HG02981 (cell line): ENCODE measurements at regions not wholly inside any gene's neighbourhood (a gene's known extent, or its start where the extent isn't known, plus 50 kb on each side); places are given as distances from the start of the nearest gene placed in this dataset.
"Not testable (repeated sequence)": the region's sequence is repeated elsewhere in the genome, so short reads cannot be mapped to it uniquely, and the experiment has no call there.

ENCODE experiments used
- ATAC-seq: cut with Tn5 transposase; IDR thresholded peaks from one replicate; pipeline ENCODE4 v1.9.1; 2021; ENCODE audit warnings: mild to moderate bottlenecking, moderate library complexity; ENCODE audit not compliant: unreplicated experiment

GRCh38 chrX:39030636-39031035, 229.4 kb downstream of the MID1IP1 start:
- no peak for ATAC-seq

DNA sequence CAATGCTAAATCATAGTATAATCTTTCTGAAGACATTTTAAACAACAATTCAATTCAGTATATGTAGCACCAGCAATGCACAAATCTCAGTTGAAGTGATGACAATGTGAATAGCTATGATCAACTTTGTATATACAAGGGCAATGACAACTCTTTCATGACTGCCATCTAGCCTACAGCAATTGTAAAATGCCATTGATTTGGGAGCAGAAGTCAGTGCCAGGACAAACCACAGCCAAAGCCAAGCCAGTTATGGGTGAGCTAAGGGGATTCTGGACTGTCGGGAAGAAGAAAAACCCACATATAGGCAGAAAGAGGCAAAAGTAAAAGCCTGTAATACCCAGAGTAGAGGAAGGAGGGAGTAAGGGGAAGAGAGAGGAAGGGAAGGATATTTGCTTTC, 238.6 kb downstream of the MID1IP1 start:
- no peak for ATAC-seq

GRCh38 chrX:39043838-39044550, 242.7 kb downstream of the MID1IP1 start:
- ATAC-seq: no peak

GRCh38 chrX:39047174-39047573, 245.9 kb downstream of the MID1IP1 start:
- no peak for ATAC-seq

DNA sequence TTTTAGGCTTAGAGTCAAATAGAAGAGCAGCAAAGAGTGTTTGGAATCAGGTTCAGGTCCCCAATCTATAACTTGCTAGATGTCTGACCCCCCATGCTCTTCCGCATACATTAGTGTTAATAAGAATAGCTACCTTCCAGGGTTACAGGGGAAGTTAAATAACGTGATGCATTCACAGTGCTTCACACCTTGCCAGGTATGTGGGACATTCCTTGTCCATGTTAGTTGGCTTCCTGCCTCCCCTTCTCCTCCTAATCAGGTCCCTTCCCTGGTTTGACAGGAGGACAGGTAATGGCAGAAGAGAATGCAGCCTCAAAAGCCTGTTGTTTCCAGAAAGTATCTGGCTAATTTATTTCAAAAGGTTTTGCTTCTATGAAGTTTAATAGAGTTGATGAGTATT, 248.7 kb downstream of the MID1IP1 start:
- ATAC-seq: no peak

DNA sequence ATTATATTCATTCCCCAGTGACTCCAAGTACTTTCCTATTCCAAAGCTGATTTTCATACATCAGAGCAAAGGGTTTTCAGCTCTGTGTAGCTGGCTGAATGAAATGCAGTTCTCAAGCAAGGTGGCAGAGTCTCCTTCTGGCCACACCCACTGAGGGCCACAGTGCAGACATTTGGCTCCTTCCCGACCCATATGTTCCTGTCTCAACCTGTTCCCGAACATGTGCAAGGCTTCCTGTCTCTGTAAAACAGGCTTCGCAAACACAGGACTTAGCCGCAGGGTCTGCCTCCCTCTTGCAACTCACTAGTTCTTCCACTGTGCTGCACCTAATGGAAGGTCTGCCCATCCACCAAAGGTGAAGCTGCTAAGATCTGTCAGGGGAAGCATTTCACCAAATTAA, 249.2 kb downstream of the MID1IP1 start:
- ATAC-seq: no peak

DNA sequence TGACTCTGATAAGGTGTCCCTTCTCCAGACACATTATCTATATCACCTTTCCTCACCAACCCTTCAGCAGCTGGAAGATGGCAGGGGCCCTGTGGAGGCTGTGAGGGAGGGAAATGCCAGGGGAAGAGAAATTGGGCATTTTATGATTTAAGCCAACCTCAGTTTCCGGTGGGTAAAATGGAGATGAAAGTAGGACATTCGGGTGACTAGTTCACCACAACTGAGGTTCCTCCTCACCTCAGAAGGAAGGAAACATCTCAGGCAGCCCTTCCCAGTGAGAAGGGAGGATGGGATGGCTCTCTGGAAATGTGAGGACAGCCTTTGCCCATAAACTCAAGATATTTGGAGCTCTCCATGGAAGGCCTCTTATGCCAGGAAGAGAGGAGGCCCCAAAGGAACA, 251.5 kb downstream of the MID1IP1 start:
- no peak for ATAC-seq

DNA sequence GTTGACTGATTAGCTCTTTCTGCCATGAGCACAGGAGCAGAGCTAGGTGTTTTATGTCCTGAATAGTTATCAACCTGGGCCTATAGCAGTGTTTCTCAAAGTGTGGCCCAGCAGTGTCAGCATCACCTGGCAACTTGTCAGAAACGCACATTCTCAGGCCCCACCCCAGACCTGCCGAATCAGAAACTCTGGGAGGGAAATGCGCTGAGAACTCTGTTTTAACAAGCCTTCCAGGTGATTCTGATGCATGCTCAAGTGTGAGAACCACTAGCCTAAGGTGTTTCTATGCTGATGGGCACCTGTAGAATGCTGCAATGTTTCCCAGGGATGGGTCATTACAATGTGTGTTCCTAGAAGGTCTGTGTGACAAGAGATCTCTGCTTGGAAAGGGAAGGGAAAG, 257.5 kb downstream of the MID1IP1 start:
- ATAC-seq: no peak

- no peak for ATAC-seq
Observed at GRCh38 chrX:39059866-39060265, 258.6 kb downstream of the MID1IP1 start.

GRCh38 chrX:39063037-39063436, 261.8 kb downstream of the MID1IP1 start:
- ATAC-seq: no peak

GRCh38 chrX:39063702-39064101, 262.4 kb downstream of the MID1IP1 start:
- ATAC-seq: no peak

DNA sequence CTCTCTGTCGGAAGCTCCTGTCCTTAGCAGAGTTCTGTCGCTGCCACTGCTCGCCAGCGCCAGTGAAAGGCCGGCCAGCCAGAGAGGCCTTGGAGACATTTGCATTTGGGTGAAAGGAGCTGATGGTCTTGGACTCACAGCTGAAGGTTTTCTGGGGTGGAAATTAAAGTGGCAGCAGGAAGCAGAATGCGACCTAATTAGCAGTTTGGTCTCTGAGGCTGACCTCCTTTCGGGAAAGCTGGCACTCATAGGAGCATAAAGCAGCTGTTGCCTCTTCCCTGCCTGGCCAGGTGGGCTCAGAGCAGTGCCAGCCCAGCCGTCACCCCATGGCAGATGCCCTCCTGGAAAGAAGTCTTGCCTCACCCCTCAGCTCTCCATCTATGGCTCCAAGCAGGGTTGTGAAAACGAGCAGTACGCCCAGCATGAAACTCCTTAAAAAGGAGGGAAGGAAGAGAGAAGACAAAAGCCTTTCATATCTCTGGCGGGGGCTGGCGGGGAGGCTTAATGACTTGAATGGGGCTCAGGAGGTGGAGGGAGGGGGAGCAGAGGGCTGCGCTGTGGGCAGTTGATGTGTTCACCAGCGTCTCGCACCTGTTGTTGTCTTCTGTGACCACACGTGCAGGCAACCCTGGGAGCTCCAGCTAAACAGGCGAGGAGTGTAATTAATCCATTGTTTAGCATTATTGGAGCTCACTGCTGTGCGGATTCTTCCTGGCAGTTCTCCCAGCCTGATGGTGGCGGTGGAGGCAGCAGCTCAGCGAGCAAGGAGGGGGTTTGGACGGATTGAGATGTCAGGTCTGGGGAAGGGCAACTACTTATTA, 264.0 kb downstream of the MID1IP1 start:
- ATAC-seq: no peak

DNA sequence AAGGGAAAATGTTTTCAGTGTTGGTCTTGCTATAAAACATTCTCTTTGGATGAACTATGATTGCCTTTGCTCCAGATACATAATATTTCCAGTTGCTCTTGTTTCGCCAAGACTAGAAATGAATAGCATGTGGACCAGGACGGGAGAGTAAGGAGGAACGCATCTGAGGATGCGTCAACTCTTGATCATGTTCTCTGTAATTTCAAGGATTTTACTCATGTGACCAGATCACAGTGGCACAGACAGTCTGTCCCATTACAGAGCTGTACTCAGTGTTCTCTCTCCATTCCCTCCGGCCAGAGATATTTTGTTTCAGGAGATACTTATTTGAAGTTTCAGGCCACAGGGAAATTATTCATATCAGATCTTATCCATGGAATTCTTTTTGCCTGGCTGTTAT, 266.6 kb downstream of the MID1IP1 start:
- no peak for ATAC-seq

GRCh38 chrX:39068634-39069033, 267.4 kb downstream of the MID1IP1 start:
- not testable (repeated sequence) for ATAC-seq

- ATAC-seq: no peak
Observed at GRCh38 chrX:39070009-39070408, 268.8 kb downstream of the MID1IP1 start.

DNA sequence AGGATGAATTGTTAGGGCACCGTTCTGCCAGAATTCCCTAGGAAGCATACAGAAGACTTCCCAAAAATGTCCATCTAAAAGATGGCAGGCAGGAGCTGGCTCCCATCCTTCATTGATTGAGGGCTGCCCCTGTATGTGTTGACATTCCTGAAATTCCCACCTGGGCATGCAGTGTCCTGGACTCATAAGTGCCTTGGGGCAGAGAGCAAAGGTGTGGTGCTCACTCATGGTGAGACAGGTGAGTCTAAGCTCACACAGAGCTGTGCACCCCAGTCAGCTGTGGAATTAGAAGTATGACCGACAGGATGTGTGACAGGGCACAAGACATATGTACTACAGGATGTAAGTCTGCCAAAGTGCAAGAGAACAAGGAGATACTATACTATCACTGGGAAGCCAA, 271.9 kb downstream of the MID1IP1 start:
- no peak for ATAC-seq

GRCh38 chrX:39096599-39096998, 295.3 kb downstream of the MID1IP1 start:
- ATAC-seq: no peak

DNA sequence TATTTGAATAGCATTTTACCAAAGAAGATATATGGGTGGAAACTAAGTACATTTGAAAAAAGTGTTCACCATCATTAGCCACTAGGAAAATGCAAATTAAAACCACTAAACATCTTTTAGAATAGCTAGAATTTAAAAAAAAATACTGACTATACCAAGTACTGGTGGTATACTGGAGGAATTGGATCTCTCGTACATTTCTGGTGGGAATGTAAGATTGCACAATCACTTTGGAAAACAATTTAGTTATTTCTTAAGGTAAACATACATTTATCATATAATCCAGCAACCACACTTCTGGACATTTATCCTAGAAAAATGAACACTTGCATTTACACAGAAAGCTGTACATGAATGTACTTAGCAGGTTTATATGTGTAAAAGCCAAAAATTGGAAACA, 303.5 kb downstream of the MID1IP1 start:
- no peak for ATAC-seq

- no peak for ATAC-seq
Observed at GRCh38 chrX:39112143-39112542, 310.9 kb downstream of the MID1IP1 start.

GRCh38 chrX:39115166-39115565, 313.9 kb downstream of the MID1IP1 start:
- ATAC-seq: no peak

DNA sequence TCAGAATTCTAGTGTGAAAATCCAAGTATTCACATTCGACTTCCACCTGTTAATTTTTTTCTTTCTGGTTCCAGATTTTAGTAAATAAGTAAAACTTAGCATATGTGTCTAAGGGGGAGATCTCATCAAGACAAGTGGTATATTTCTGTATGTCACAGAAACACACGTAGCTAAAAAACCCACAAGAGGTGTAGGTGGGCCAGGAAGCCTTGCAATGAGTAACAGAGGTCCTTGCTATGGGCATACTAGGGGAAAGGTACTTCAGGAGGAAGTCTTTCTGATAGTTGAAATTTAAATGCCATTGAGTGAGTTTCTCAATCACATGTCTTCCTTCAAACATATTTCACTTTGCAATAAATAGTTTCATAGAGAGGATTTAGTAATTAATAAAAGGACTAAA, 315.8 kb downstream of the MID1IP1 start:
- ATAC-seq: no peak

DNA sequence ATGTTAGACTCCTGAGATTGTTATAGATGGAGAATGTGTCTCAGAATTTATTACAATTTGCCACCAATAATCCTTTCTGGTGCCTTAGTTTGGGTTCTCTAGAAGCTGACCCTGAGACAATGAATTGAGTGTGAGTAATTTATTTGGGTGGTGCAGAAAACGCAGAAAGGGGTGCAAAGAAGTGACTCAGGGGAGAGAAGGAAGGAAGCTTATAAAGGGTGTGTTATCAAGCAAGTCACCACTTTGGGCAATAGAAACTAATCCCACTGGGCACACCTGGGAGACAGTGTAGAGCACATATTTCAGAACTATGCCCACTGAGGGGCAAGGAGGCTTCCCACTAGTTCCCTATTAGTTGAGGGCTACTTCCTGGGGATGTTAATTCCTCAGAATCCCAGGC, 320.6 kb downstream of the MID1IP1 start:
- no peak for ATAC-seq
